ENCODE measurements at regions not wholly inside any gene's neighbourhood (a gene's known extent, or its start where the extent isn't known, plus 50 kb on each side); places are given as distances from the start of the nearest gene placed in this dataset.

DNA sequence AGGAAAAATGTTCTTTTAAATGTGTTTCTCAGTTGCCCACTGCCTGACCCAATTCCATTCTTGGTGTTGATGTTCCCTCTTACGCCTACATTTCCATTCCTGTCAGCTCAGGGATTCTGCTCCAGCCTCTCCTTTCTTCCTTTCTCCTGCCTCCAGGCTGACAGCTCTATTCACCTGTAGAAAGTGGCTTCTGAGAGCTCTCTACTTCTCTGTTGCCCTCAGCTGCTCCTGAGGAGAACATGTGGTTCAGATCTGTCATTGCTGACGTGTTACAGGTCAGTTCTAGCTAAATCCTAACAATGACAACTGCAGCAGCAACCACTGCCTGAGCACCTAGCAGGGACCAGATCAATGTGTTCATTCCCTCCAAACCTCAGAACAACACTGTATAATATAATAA lies 144.9 kb upstream of the PLAAT1 start:
- in situ Hi-C loops (cut with HindIII; ENCODE audit: low sequenced_read_pairs), result no loop called here
- no peak for DNase-seq (ENCODE audit: low read depth)
- TF ChIP-seq, protein P1, sequence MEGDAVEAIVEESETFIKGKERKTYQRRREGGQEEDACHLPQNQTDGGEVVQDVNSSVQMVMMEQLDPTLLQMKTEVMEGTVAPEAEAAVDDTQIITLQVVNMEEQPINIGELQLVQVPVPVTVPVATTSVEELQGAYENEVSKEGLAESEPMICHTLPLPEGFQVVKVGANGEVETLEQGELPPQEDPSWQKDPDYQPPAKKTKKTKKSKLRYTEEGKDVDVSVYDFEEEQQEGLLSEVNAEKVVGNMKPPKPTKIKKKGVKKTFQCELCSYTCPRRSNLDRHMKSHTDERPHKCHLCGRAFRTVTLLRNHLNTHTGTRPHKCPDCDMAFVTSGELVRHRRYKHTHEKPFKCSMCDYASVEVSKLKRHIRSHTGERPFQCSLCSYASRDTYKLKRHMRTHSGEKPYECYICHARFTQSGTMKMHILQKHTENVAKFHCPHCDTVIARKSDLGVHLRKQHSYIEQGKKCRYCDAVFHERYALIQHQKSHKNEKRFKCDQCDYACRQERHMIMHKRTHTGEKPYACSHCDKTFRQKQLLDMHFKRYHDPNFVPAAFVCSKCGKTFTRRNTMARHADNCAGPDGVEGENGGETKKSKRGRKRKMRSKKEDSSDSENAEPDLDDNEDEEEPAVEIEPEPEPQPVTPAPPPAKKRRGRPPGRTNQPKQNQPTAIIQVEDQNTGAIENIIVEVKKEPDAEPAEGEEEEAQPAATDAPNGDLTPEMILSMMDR (IDR thresholded peaks at IDR 0.05; ENCODE audit: low read depth, low read length, missing control alignments), result no peak
- H3K4me3 ChIP-seq (ENCODE audit: low read depth, low read length), result no peak overlapping the region

DNA sequence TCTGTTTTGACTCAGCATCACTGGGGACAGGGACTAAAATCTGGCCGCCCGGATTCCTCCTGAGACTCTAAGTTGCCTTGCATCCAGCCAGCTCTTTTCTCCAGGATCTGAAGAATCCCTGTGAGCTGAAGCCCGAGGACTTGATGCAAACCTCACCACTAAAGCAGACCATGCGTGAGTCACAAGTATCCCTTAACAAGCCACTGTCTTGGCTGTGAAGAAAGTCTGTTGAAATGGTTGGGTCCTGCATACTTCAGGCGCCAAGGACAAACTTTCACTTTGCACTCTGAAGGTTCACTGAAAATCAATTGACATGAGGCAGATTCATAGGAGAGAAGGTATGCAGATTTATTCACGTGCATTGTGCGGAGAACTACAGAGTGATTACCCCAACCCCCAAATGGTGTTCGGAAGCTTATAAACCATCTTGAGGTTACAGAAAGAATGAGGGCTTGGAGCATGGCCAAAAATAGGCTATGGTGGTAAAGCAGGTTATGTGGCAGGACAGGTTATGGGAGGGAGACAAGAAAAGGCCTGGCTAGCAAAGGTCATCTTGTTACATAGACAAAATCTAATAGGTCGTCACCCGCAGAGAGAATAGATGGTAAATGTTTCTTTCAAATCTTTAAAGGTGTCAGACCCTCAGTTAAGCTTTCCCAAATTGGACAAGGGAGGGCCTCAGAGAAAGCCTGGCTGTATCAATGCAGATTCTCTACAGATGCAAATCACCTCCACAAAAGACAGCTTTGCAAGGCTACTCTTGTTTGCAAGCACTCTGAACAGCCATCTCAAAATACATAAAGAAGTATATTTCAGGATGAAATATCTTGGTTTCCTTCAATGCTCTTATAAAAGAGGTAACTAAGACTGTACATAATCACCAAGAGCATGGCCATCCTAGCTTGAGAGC lies 126.3 kb upstream of the PLAAT1 start:
- in situ Hi-C loops (cut with HindIII; ENCODE audit: low sequenced_read_pairs), result no loop called here
- TF ChIP-seq, protein P1 (IDR thresholded peaks at IDR 0.05; ENCODE audit: low read depth, low read length, missing control alignments), result no peak
- DNase-seq (ENCODE audit: low read depth), result no peak

DNA sequence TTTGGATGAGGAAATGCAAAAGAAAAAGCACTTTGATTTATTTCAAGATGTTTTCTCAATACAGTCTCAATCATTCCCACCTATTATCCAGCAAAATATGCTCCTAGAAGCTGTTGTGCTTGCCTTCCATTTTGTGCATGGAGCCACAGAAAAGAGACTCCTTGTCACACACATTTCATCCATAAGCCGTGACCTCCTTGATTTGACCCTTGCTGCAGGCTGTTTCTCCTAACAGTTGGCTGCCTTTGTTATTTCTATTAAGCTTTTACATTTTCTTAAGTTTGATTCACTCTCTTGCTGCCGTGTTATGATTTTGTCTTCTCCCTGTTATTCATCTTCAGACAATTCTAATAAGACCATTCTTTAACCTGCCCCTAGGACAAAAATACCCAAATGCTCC lies 124.2 kb upstream of the PLAAT1 start:
- no peak overlapping the region for H3K4me3 ChIP-seq (ENCODE audit: low read depth, low read length)
- in situ Hi-C loops (cut with HindIII; ENCODE audit: low sequenced_read_pairs), result no loop called here
- DNase-seq (ENCODE audit: low read depth), result no peak
- TF ChIP-seq, protein P1 (IDR thresholded peaks at IDR 0.05; ENCODE audit: low read depth, low read length, missing control alignments), result no peak

More for the DNA sequence above, 126.3 kb upstream of the PLAAT1 start:
- H3K4me3 ChIP-seq (ENCODE audit: low read depth, low read length), result no peak overlapping the region

DNA sequence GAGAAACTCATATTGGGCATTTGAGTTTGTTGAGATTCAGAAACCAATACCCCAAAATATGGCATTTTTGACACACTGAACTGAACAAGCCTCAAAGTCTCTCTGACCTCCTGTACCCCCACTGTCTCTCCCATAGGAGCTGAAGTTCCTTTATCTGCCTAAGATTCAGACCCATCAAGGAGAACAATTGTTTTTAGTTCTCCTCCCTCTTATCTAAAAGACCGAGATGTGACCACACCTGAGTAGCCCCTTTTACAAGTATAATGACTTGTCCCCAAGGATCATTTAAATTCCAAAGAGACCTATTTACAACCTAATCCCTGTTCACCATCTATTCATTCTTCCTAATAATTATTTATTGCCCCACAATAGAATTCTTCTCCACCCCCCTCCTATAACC lies 122.1 kb upstream of the PLAAT1 start:
- TF ChIP-seq, protein P1 (IDR thresholded peaks at IDR 0.05; ENCODE audit: low read depth, low read length, missing control alignments), result no peak
- in situ Hi-C loops (cut with HindIII; ENCODE audit: low sequenced_read_pairs), result no loop called here
- no peak overlapping the region for H3K4me3 ChIP-seq (ENCODE audit: low read depth, low read length)
- no peak for DNase-seq (ENCODE audit: low read depth)

DNA sequence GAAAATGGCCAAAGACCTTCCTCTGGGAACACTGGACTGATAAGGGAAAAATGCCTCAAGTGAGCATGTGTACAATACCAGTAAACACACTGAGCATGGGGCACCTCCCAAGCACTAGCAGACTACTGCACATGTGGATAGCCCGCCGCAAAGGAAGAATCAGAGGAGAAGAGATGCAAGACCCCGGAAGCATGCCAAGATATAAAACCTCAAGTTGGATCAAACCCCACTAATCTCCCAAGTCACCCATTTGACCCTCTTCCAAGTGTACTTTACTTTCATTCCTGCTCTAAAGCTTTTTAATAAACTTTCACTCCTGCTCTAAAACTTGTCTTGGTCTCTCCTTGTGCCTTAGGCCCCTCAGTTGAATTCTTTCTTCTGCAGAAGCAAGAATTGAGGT lies 121.1 kb upstream of the PLAAT1 start:
- H3K4me3 ChIP-seq (ENCODE audit: low read depth, low read length), result no peak overlapping the region
- TF ChIP-seq, protein P1 (IDR thresholded peaks at IDR 0.05; ENCODE audit: low read depth, low read length, missing control alignments), result no peak
- DNase-seq (ENCODE audit: low read depth), result no peak
- in situ Hi-C loops (cut with HindIII; ENCODE audit: low sequenced_read_pairs), result no loop called here

DNA sequence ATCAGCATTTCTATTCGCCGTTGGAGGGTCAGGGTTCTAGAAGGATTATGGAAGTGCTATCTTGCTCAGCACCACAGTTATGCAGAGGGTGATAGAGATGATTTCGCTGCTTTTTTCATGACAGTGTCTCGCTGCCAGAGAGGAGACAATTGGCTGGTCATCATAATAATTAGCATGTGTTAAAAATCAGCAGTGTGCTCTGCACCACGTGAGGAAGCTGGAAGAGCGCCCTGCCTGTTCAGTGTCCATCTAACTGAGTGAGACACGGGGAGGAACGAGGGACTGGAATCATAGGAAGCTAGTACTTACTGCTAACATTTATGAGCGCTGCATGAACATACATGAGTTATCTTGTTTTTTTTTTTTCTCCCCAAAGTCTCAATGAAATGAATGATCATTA lies 116.2 kb upstream of the PLAAT1 start:
- in situ Hi-C loops (cut with HindIII; ENCODE audit: low sequenced_read_pairs), result no loop called here
- H3K4me3 ChIP-seq (ENCODE audit: low read depth, low read length), result no peak overlapping the region
- DNase-seq (ENCODE audit: low read depth), result no peak
- TF ChIP-seq, protein P1 (IDR thresholded peaks at IDR 0.05; ENCODE audit: low read depth, low read length, missing control alignments), result no peak

Measured in astrocyte of the cerebellum (primary cell).